ENCODE measurements at regions not wholly inside any gene's neighbourhood (a gene's known extent, or its start where the extent isn't known, plus 50 kb on each side); places are given as distances from the start of the nearest gene placed in this dataset.

DNA sequence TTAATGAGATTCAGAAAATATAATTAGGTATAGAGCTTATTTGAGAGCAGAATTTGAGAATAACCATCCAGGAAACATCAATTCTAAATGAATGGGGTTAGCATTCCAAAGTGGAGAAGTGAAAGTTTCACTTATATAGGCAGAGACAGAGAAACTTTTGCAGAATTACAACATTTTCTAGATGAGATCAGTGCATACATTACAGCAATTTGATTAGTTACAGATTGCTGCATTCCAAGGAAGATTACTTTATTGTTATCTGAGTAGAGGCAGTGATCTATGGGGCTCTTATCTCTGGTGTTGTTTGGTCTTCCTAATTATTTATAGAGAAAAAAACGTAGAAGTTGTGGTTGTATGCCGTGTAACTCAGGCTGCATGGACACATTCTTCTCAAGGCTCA is 373.8 kb upstream of the SYT4 start:
- TF ChIP-seq, protein P1, sequence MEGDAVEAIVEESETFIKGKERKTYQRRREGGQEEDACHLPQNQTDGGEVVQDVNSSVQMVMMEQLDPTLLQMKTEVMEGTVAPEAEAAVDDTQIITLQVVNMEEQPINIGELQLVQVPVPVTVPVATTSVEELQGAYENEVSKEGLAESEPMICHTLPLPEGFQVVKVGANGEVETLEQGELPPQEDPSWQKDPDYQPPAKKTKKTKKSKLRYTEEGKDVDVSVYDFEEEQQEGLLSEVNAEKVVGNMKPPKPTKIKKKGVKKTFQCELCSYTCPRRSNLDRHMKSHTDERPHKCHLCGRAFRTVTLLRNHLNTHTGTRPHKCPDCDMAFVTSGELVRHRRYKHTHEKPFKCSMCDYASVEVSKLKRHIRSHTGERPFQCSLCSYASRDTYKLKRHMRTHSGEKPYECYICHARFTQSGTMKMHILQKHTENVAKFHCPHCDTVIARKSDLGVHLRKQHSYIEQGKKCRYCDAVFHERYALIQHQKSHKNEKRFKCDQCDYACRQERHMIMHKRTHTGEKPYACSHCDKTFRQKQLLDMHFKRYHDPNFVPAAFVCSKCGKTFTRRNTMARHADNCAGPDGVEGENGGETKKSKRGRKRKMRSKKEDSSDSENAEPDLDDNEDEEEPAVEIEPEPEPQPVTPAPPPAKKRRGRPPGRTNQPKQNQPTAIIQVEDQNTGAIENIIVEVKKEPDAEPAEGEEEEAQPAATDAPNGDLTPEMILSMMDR (IDR thresholded peaks at IDR 0.05), result no peak
- TF ChIP-seq EP300 (IDR thresholded peaks at IDR 0.05), result no peak

Measured in gastroesophageal sphincter (tissue), 3 donors.